ENCODE measurements at regions not wholly inside any gene's neighbourhood (a gene's known extent, or its start where the extent isn't known, plus 50 kb on each side); places are given as distances from the start of the nearest gene placed in this dataset.

GRCh38 chr1:34378968-34379856 is 202.5 kb downstream of the C1orf94 start:
- dilution Hi-C loops (cut with MboI; ENCODE audit: extremely low pct_ligation_motif_present, low sequenced_read_pairs), result no loop called here
- H2AFZ ChIP-seq (ENCODE audit: control insufficient read depth, low read length), result no peak overlapping the region

GRCh38 chr1:34379911-34380310 is 203.2 kb downstream of the C1orf94 start:
- H3K27me3 ChIP-seq (ENCODE audit: control insufficient read depth, extremely low read depth, insufficient read depth, low read length), result peaks cover 16% of the 10 kb centered on the region
- dilution Hi-C loops (cut with MboI; ENCODE audit: extremely low pct_ligation_motif_present, low sequenced_read_pairs), result no loop called here
- no peak for FAIRE-seq

More at GRCh38 chr1:34378968-34379856, 202.5 kb downstream of the C1orf94 start:
- no peaks in the 10 kb centered on the region for H3K4me1 ChIP-seq (ENCODE audit: control insufficient read depth, extremely low read depth, insufficient read depth, low read length)
- FAIRE-seq, result no peak
- H3K4me2 ChIP-seq (ENCODE audit: control insufficient read depth, extremely low read depth, insufficient read depth, low read depth, low read length), result no peak overlapping the region
- no peak overlapping the region for H3K9ac ChIP-seq (ENCODE audit: control insufficient read depth, extremely low read depth, insufficient read depth, low read length)
- DNase-seq (ENCODE audit: low read depth, low spot score), result no peak
- no peaks in the 10 kb centered on the region for H4K20me1 ChIP-seq (ENCODE audit: control insufficient read depth, extremely low read depth, insufficient read depth, low read length)
- TF ChIP-seq CTCF (optimal IDR thresholded peaks at IDR 0.05 in 1 of 3, IDR thresholded peaks at IDR 0.05 in 1 of 3, conservative IDR thresholded peaks at IDR 0.05 in 1 of 3; ENCODE audit: extremely low read depth in 1 of 3, insufficient read depth in 2 of 3, low read length in 3 of 3), result no peak
- TF ChIP-seq EZH2 (IDR thresholded peaks at IDR 0.05; ENCODE audit: low read length), result no peak
- H3K27ac ChIP-seq (ENCODE audit: control insufficient read depth, insufficient read depth, low read length), result no peak overlapping the region
- no peaks in the 10 kb centered on the region for H3K79me2 ChIP-seq (ENCODE audit: control insufficient read depth, insufficient read depth, low read length)
- H3K36me3 ChIP-seq (ENCODE audit: control insufficient read depth in 2 of 2, extremely low read depth in 1 of 2, insufficient read depth in 2 of 2, low read length in 2 of 2), result no peaks in the 10 kb centered on the region
- no peaks in the 10 kb centered on the region for H3K9me1 ChIP-seq (ENCODE audit: control insufficient read depth, extremely low read depth, insufficient read depth, low read length)
- no peak overlapping the region for H3K4me3 ChIP-seq (ENCODE audit: control insufficient read depth in 2 of 3, extremely low read depth in 1 of 3, insufficient read depth in 2 of 3, low read depth in 1 of 3, low read length in 3 of 3)
- no peaks in the 10 kb centered on the region for H3K9me3 ChIP-seq (ENCODE audit: control insufficient read depth, low read depth, low read length)
- H3K27me3 ChIP-seq (ENCODE audit: control insufficient read depth, extremely low read depth, insufficient read depth, low read length), result peaks cover 16% of the 10 kb centered on the region

More at GRCh38 chr1:34379911-34380310, 203.2 kb downstream of the C1orf94 start:
- Histone ChIP-seq H4K20me1 (ENCODE audit: control insufficient read depth, extremely low read depth, insufficient read depth, low read length) (no peaks in the 10 kb centered on the region), H2AFZ (ENCODE audit: control insufficient read depth, low read length) (no peak overlapping the region), H3K36me3 (ENCODE audit: control insufficient read depth in 2 of 2, extremely low read depth in 1 of 2, insufficient read depth in 2 of 2, low read length in 2 of 2) (no peaks in the 10 kb centered on the region), H3K9ac (ENCODE audit: control insufficient read depth, extremely low read depth, insufficient read depth, low read length) (no peak overlapping the region), H3K27ac (ENCODE audit: control insufficient read depth, insufficient read depth, low read length) (no peak overlapping the region), H3K79me2 (ENCODE audit: control insufficient read depth, insufficient read depth, low read length) (no peaks in the 10 kb centered on the region), H3K4me2 (ENCODE audit: control insufficient read depth, extremely low read depth, insufficient read depth, low read depth, low read length) (no peak overlapping the region), H3K4me3 (ENCODE audit: control insufficient read depth in 2 of 3, extremely low read depth in 1 of 3, insufficient read depth in 2 of 3, low read depth in 1 of 3, low read length in 3 of 3) (no peak overlapping the region), H3K9me1 (ENCODE audit: control insufficient read depth, extremely low read depth, insufficient read depth, low read length) (no peaks in the 10 kb centered on the region), H3K4me1 (ENCODE audit: control insufficient read depth, extremely low read depth, insufficient read depth, low read length) (no peaks in the 10 kb centered on the region), H3K9me3 (ENCODE audit: control insufficient read depth, low read depth, low read length) (no peaks in the 10 kb centered on the region)
- TF ChIP-seq EZH2 (IDR thresholded peaks at IDR 0.05; ENCODE audit: low read length) (no peak), CTCF (optimal IDR thresholded peaks at IDR 0.05 in 1 of 3, IDR thresholded peaks at IDR 0.05 in 1 of 3, conservative IDR thresholded peaks at IDR 0.05 in 1 of 3; ENCODE audit: extremely low read depth in 1 of 3, insufficient read depth in 2 of 3, low read length in 3 of 3) (no peak)
- DNase-seq (ENCODE audit: low read depth, low spot score), result no peak
